ENCODE measurements at regions not wholly inside any gene's neighbourhood (a gene's known extent, or its start where the extent isn't known, plus 50 kb on each side); places are given as distances from the start of the nearest gene placed in this dataset.

GRCh38 chr18:22344445-22344844 lies 73.3 kb downstream of the CTAGE1 start:
- no peaks in the 10 kb centered on the region for H3K36me3 ChIP-seq
- TF ChIP-seq, protein P1, sequence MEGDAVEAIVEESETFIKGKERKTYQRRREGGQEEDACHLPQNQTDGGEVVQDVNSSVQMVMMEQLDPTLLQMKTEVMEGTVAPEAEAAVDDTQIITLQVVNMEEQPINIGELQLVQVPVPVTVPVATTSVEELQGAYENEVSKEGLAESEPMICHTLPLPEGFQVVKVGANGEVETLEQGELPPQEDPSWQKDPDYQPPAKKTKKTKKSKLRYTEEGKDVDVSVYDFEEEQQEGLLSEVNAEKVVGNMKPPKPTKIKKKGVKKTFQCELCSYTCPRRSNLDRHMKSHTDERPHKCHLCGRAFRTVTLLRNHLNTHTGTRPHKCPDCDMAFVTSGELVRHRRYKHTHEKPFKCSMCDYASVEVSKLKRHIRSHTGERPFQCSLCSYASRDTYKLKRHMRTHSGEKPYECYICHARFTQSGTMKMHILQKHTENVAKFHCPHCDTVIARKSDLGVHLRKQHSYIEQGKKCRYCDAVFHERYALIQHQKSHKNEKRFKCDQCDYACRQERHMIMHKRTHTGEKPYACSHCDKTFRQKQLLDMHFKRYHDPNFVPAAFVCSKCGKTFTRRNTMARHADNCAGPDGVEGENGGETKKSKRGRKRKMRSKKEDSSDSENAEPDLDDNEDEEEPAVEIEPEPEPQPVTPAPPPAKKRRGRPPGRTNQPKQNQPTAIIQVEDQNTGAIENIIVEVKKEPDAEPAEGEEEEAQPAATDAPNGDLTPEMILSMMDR (IDR thresholded peaks at IDR 0.05): no peak
- no peaks in the 10 kb centered on the region for H3K4me1 ChIP-seq (ENCODE audit: control insufficient read depth in 1 of 2, insufficient read depth in 1 of 2, low read depth in 1 of 2, low read length in 1 of 2)
- peaks cover 68% of the 10 kb centered on the region for H3K27me3 ChIP-seq
- H3K27ac ChIP-seq: no peak overlapping the region
- no peak overlapping the region for H3K4me3 ChIP-seq (ENCODE audit: low read depth in 1 of 2, low read length in 1 of 2)
- no peaks in the 10 kb centered on the region for H3K9me3 ChIP-seq

DNA sequence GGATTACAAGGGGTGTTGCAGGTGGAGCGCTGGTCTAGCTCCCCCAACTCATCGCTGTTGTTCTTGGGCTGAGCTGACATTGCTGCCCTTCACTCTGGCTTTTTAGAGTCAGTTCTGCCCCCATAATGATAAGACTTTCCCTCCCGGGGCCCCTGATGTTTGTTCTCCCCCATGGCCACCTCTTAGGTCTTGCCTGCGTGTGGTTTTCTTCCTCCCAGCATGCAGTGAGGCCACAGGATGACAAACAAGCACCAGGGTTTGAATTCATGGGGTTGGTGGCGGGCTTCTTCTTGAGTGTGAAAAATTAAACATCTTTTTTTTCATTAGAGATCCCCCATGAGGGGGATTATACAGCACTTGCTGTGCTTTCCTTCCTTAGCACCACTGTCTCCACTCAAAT lies 74.1 kb downstream of the CTAGE1 start:
- H3K27ac ChIP-seq: no peak overlapping the region
- H3K36me3 ChIP-seq: no peaks in the 10 kb centered on the region
- no peaks in the 10 kb centered on the region for H3K9me3 ChIP-seq
- no peaks in the 10 kb centered on the region for H3K4me1 ChIP-seq (ENCODE audit: control insufficient read depth in 1 of 2, insufficient read depth in 1 of 2, low read depth in 1 of 2, low read length in 1 of 2)
- TF ChIP-seq, protein P1 (IDR thresholded peaks at IDR 0.05): no peak
- H3K27me3 ChIP-seq: peaks cover 60% of the 10 kb centered on the region
- no peak overlapping the region for H3K4me3 ChIP-seq (ENCODE audit: low read depth in 1 of 2, low read length in 1 of 2)

- no peak overlapping the region for H3K4me3 ChIP-seq (ENCODE audit: low read depth in 1 of 2, low read length in 1 of 2)
- no peak overlapping the region for H3K27ac ChIP-seq
- H3K9me3 ChIP-seq: no peaks in the 10 kb centered on the region
- TF ChIP-seq, protein P1 (IDR thresholded peaks at IDR 0.05): no peak
- H3K27me3 ChIP-seq: peaks cover 50% of the 10 kb centered on the region
- H3K36me3 ChIP-seq: no peaks in the 10 kb centered on the region
- H3K4me1 ChIP-seq (ENCODE audit: control insufficient read depth in 1 of 2, insufficient read depth in 1 of 2, low read depth in 1 of 2, low read length in 1 of 2): no peaks in the 10 kb centered on the region
Observed at GRCh38 chr18:22342625-22343024, 75.1 kb downstream of the CTAGE1 start.

DNA sequence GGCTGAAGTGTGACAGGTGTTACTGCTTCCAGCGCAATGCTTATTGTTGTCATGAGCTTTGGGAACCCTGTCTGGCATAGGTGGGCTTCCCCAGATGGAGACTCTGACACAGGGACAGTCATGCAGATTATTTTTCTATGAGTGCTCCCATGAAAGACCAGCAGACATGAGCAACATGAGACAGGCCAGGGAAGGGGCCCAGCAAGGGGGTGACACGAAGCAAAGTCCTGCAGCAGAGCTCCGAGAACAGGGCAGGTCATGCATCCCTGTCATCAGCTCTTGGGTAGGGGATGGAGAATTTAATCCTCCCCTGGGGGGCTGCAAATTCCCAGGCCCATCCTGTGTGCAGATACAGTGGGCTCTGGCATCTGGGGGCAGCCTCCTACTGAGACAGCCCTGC lies 77.4 kb downstream of the CTAGE1 start:
- peaks cover 27% of the 10 kb centered on the region for H3K27me3 ChIP-seq
- H3K9me3 ChIP-seq: no peaks in the 10 kb centered on the region
- H3K27ac ChIP-seq: no peak overlapping the region
- H3K4me3 ChIP-seq (ENCODE audit: low read depth in 1 of 2, low read length in 1 of 2): no peak overlapping the region
- H3K36me3 ChIP-seq: no peaks in the 10 kb centered on the region
- no peaks in the 10 kb centered on the region for H3K4me1 ChIP-seq (ENCODE audit: control insufficient read depth in 1 of 2, insufficient read depth in 1 of 2, low read depth in 1 of 2, low read length in 1 of 2)
- TF ChIP-seq, protein P1 (IDR thresholded peaks at IDR 0.05): no peak

DNA sequence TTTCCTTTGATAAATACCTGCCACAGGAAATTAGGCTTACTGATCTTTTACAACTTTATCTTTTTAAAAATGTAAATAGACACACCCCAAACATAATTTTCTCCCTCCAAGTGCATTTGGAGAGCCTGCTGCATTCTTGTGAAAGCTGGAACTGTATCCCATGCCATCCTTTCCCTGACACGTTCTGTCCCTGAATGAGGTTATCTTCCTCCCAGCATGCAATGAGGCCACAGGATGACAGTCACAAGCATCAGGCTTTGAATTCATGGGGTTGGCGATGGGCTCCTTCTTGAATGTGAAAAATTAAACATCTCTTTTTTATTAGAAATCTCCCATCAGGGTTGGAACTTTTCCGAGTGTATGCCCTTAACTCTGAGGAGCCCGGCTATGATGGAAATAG lies 77.8 kb downstream of the CTAGE1 start:
- TF ChIP-seq, protein P1 (IDR thresholded peaks at IDR 0.05): no peak
- H3K9me3 ChIP-seq: no peaks in the 10 kb centered on the region
- no peaks in the 10 kb centered on the region for H3K4me1 ChIP-seq (ENCODE audit: control insufficient read depth in 1 of 2, insufficient read depth in 1 of 2, low read depth in 1 of 2, low read length in 1 of 2)
- peaks cover 23% of the 10 kb centered on the region for H3K27me3 ChIP-seq
- H3K27ac ChIP-seq: no peak overlapping the region
- H3K4me3 ChIP-seq (ENCODE audit: low read depth in 1 of 2, low read length in 1 of 2): no peak overlapping the region
- no peaks in the 10 kb centered on the region for H3K36me3 ChIP-seq

DNA sequence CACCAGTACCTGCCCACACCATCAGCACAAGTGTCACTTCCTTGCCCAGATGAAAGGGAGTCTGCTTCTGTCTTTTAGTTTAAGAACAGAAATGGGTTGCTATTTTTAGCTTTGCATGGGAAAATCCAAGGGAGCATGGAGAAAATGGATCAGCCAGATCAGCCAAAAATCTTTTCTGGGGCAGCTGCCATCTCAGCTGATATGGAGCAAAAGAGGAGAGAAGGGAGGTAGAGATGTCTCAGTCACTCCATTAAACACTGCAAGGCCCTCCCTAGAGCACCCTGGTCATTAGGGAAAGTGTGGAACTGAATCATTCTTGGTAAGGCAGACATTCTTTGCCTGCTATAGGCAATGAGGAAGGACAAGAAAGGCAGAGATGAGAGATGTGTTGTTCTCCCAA lies 79.9 kb downstream of the CTAGE1 start:
- Histone ChIP-seq H3K9me3 (no peaks in the 10 kb centered on the region), H3K27ac (no peak overlapping the region), H3K36me3 (no peaks in the 10 kb centered on the region), H3K4me1 (ENCODE audit: control insufficient read depth in 1 of 2, insufficient read depth in 1 of 2, low read depth in 1 of 2, low read length in 1 of 2) (no peaks in the 10 kb centered on the region), H3K4me3 (ENCODE audit: low read depth in 1 of 2, low read length in 1 of 2) (no peak overlapping the region), H3K27me3 (peaks cover 2% of the 10 kb centered on the region)
- TF ChIP-seq, protein P1 (IDR thresholded peaks at IDR 0.05): no peak
